CD4-positive, alpha-beta memory T cell (primary cell): ENCODE measurements at regions not wholly inside any gene's neighbourhood (a gene's known extent, or its start where the extent isn't known, plus 50 kb on each side); places are given as distances from the start of the nearest gene placed in this dataset.

ENCODE experiments used
- CTCF ChIA-PET: fragments of 350-600 bp; sonication (Branson Sonifier 250); formaldehyde crosslinking; loops from one replicate; lab custom pipeline; 2021; ENCODE audit warnings: inconsistent platforms; ENCODE audit not compliant: partially characterized antibody; lab: Charles Lee
- POLR2A ChIA-PET: fragments of 350-600 bp; sonication (Branson Sonifier 250); formaldehyde crosslinking; loops from one replicate; lab custom pipeline; 2021; ENCODE audit not compliant: partially characterized antibody; lab: Charles Lee
- DNase-seq, 5 donors: peaks; one replicate each; pipeline versions ENCODE4 v3.0.0 to v3.0.0-alpha.2; 2020 to 2022; ENCODE audit warnings: mixed read lengths in 1 of 5
- H3K27ac ChIP-seq: one replicate; pipeline ENCODE4 v1.7.0; 2013; ENCODE audit warnings: low read depth, low read length
- H3K27me3 ChIP-seq: 2 replicates; pipeline ENCODE4 v1.7.0; 2013; ENCODE audit warnings: mild to moderate bottlenecking, low read length, moderate library complexity; ENCODE audit not compliant: insufficient read depth
- H3K36me3 ChIP-seq: 2 replicates; pipeline ENCODE4 v1.7.0; 2013; ENCODE audit warnings: mild to moderate bottlenecking, low read length, moderate library complexity; ENCODE audit not compliant: insufficient read depth
- H3K4me1 ChIP-seq: 2 replicates; pipeline ENCODE4 v1.7.0; 2013; ENCODE audit warnings: mild to moderate bottlenecking, low read length, moderate library complexity; ENCODE audit not compliant: insufficient read depth
- H3K4me3 ChIP-seq, 2 donors: one replicate each; pipeline ENCODE4 v1.7.0; 2013; ENCODE audit warnings: low read length in 2 of 2, mild to moderate bottlenecking in 1 of 2
- H3K9me3 ChIP-seq, 2 donors: one replicate each; pipeline ENCODE4 v1.7.0; 2013; ENCODE audit warnings: low read length in 2 of 2, control low read depth in 1 of 2; ENCODE audit not compliant: control insufficient read depth in 1 of 2
- H3K27ac Mint-ChIP-seq, 7 donors: one replicate each; pipeline ENCODE4 v1.8.0; 2020 to 2021; ENCODE audit warnings: mixed read lengths in 7 of 7, mild to moderate bottlenecking in 6 of 7, inconsistent platforms in 3 of 7, moderate library complexity in 3 of 7
- H3K27me3 Mint-ChIP-seq, 2 donors: one replicate each; pipeline ENCODE4 v1.8.0; 2020 to 2021; ENCODE audit warnings: mixed read lengths in 2 of 2
- H3K36me3 Mint-ChIP-seq, 2 donors: one replicate each; pipeline ENCODE4 v1.8.0; 2020 to 2021; ENCODE audit warnings: mixed read lengths in 2 of 2, inconsistent platforms in 1 of 2, mild to moderate bottlenecking in 1 of 2
- H3K4me1 Mint-ChIP-seq, 4 donors: one replicate each; pipeline ENCODE4 v1.8.0; 2020 to 2021; ENCODE audit warnings: mixed read lengths in 4 of 4, mild to moderate bottlenecking in 1 of 4
- H3K4me3 Mint-ChIP-seq, 8 donors: one replicate each; pipeline ENCODE4 v1.8.0; 2020 to 2021; ENCODE audit warnings: mixed read lengths in 8 of 8, mild to moderate bottlenecking in 7 of 8, moderate library complexity in 6 of 8, inconsistent platforms in 3 of 8
- H3K9me3 Mint-ChIP-seq, 8 donors: one replicate each; pipeline ENCODE4 v1.8.0; 2020 to 2021; ENCODE audit warnings: mixed read lengths in 8 of 8, mild to moderate bottlenecking in 5 of 8, inconsistent platforms in 3 of 8, moderate library complexity in 1 of 8
- intact Hi-C: fragments of 100-400 bp; cut with micrococcal nuclease; formaldehyde crosslinking; loops from one replicate; pipeline ENCODE4 v1.15.1; 2023

- intact Hi-C loops = no loop called here
- CTCF ChIA-PET = no interaction called here
- H3K9me3 Mint-ChIP-seq = peaks cover 0 to 2% (median 0%) of the 10 kb centered on the region in 8 donors
- H3K4me3 ChIP-seq = no peak overlapping the region
- no peaks in the 10 kb centered on the region for H3K27me3 ChIP-seq
- no peaks in the 10 kb centered on the region for H3K36me3 ChIP-seq
- POLR2A ChIA-PET = no interaction called here
- no peak for DNase-seq
- H3K4me1 Mint-ChIP-seq = peaks cover 0 to 5% (median 0%) of the 10 kb centered on the region in 4 donors
- no peaks in the 10 kb centered on the region for H3K9me3 ChIP-seq
- H3K4me3 Mint-ChIP-seq = no peak overlapping the region
- H3K27ac Mint-ChIP-seq = no peak overlapping the region
- no peak overlapping the region for H3K27ac ChIP-seq
- H3K36me3 Mint-ChIP-seq = no peaks in the 10 kb centered on the region
- no peaks in the 10 kb centered on the region for H3K4me1 ChIP-seq
- H3K27me3 Mint-ChIP-seq = no peaks in the 10 kb centered on the region
Measured at GRCh38 chr4:164359881-164360280, 394.1 kb upstream of the SMIM31 start.

GRCh38 chr4:164368894-164369293 lies 385.0 kb upstream of the SMIM31 start:
- Histone ChIP-seq H3K4me1 (no peaks in the 10 kb centered on the region), H3K9me3 (no peaks in the 10 kb centered on the region), H3K36me3 (no peaks in the 10 kb centered on the region), H3K4me3 (no peak overlapping the region), H3K27me3 (no peaks in the 10 kb centered on the region), H3K27ac (no peak overlapping the region)
- no peaks in the 10 kb centered on the region for H3K36me3 Mint-ChIP-seq
- intact Hi-C loops = no loop called here
- no peak overlapping the region for H3K4me3 Mint-ChIP-seq
- H3K4me1 Mint-ChIP-seq = no peaks in the 10 kb centered on the region
- no peak overlapping the region for H3K27ac Mint-ChIP-seq
- no peaks in the 10 kb centered on the region for H3K27me3 Mint-ChIP-seq
- no peaks in the 10 kb centered on the region for H3K9me3 Mint-ChIP-seq
- no peak for DNase-seq
- ChIA-PET CTCF (no interaction called here), POLR2A (no interaction called here)

- Histone ChIP-seq H3K36me3 (no peaks in the 10 kb centered on the region), H3K27me3 (no peaks in the 10 kb centered on the region), H3K9me3 (no peaks in the 10 kb centered on the region), H3K27ac (no peak overlapping the region), H3K4me3 (no peak overlapping the region), H3K4me1 (no peaks in the 10 kb centered on the region)
- no peak overlapping the region for H3K4me3 Mint-ChIP-seq
- ChIA-PET CTCF (no interaction called here), POLR2A (interaction anchor here (0.6 kb wide), 1 partner anchor 40 kb away, joined by 4 read pairs; no protein-coding TSS in a partner anchor)
- no peak overlapping the region for H3K27ac Mint-ChIP-seq
- intact Hi-C loops = no loop called here
- no peaks in the 10 kb centered on the region for H3K9me3 Mint-ChIP-seq
- H3K4me1 Mint-ChIP-seq = no peaks in the 10 kb centered on the region
- no peaks in the 10 kb centered on the region for H3K27me3 Mint-ChIP-seq
- no peak for DNase-seq
- H3K36me3 Mint-ChIP-seq = no peaks in the 10 kb centered on the region
Measured at GRCh38 chr4:164373021-164373420, 380.9 kb upstream of the SMIM31 start.

- Mint-ChIP-seq H3K27ac (no peak overlapping the region), H3K4me3 (no peak overlapping the region), H3K4me1 (no peaks in the 10 kb centered on the region), H3K36me3 (no peaks in the 10 kb centered on the region), H3K27me3 (peaks cover 4 to 6% of the 10 kb centered on the region in 2 donors), H3K9me3 (peaks cover 0 to 4% (median 0%) of the 10 kb centered on the region in 8 donors)
- Histone ChIP-seq H3K9me3 (no peaks in the 10 kb centered on the region), H3K27me3 (no peaks in the 10 kb centered on the region), H3K36me3 (no peaks in the 10 kb centered on the region), H3K27ac (no peak overlapping the region), H3K4me1 (no peaks in the 10 kb centered on the region), H3K4me3 (no peak overlapping the region)
- POLR2A ChIA-PET = no interaction called here
- intact Hi-C loops = no loop called here
- no peak for DNase-seq
- CTCF ChIA-PET = no interaction called here
Measured at GRCh38 chr4:164377277-164377676, 376.7 kb upstream of the SMIM31 start.

GRCh38 chr4:164378361-164378760 lies 375.6 kb upstream of the SMIM31 start:
- no peak overlapping the region for H3K4me3 Mint-ChIP-seq
- ChIA-PET POLR2A (no interaction called here), CTCF (no interaction called here)
- peaks cover 6 to 10% of the 10 kb centered on the region in 2 donors for H3K27me3 Mint-ChIP-seq
- H3K36me3 ChIP-seq = no peaks in the 10 kb centered on the region
- no peak overlapping the region for H3K27ac ChIP-seq
- H3K9me3 ChIP-seq = no peaks in the 10 kb centered on the region
- no peaks in the 10 kb centered on the region for H3K4me1 ChIP-seq
- intact Hi-C loops = no loop called here
- no peak overlapping the region for H3K27ac Mint-ChIP-seq
- no peaks in the 10 kb centered on the region for H3K27me3 ChIP-seq
- no peak for DNase-seq
- H3K36me3 Mint-ChIP-seq = no peaks in the 10 kb centered on the region
- peaks cover 0 to 6% (median 0%) of the 10 kb centered on the region in 4 donors for H3K4me1 Mint-ChIP-seq
- peaks cover 0 to 4% (median 0%) of the 10 kb centered on the region in 8 donors for H3K9me3 Mint-ChIP-seq
- H3K4me3 ChIP-seq = no peak overlapping the region

- no peak overlapping the region for H3K27ac ChIP-seq
- ChIA-PET CTCF (no interaction called here), POLR2A (no interaction called here)
- no peak for DNase-seq
- intact Hi-C loops = no loop called here
- Mint-ChIP-seq H3K36me3 (no peaks in the 10 kb centered on the region), H3K9me3 (peaks cover 0 to 4% (median 0%) of the 10 kb centered on the region in 8 donors), H3K27me3 (peaks cover 12 to 15% of the 10 kb centered on the region in 2 donors), H3K4me3 (no peak overlapping the region), H3K27ac (no peak overlapping the region), H3K4me1 (peaks cover 0 to 6% (median 0%) of the 10 kb centered on the region in 4 donors)
- H3K4me3 ChIP-seq = no peak overlapping the region
- H3K9me3 ChIP-seq = no peaks in the 10 kb centered on the region
- H3K27me3 ChIP-seq = no peaks in the 10 kb centered on the region
- no peaks in the 10 kb centered on the region for H3K4me1 ChIP-seq
- H3K36me3 ChIP-seq = no peaks in the 10 kb centered on the region
Measured at GRCh38 chr4:164379694-164380093, 374.2 kb upstream of the SMIM31 start.

- Mint-ChIP-seq H3K36me3 (no peaks in the 10 kb centered on the region), H3K9me3 (peaks cover 0 to 6% (median 0%) of the 10 kb centered on the region in 8 donors), H3K4me3 (no peak overlapping the region), H3K27me3 (peaks cover 12 to 18% of the 10 kb centered on the region in 2 donors), H3K4me1 (peaks cover 0 to 6% (median 0%) of the 10 kb centered on the region in 4 donors), H3K27ac (no peak overlapping the region)
- DNase-seq = no peak
- intact Hi-C loops = no loop called here
- Histone ChIP-seq H3K27ac (no peak overlapping the region), H3K4me3 (no peak overlapping the region), H3K9me3 (no peaks in the 10 kb centered on the region), H3K27me3 (no peaks in the 10 kb centered on the region), H3K4me1 (no peaks in the 10 kb centered on the region), H3K36me3 (no peaks in the 10 kb centered on the region)
- CTCF ChIA-PET = no interaction called here
- POLR2A ChIA-PET = no interaction called here
Measured at GRCh38 chr4:164381859-164382258, 372.1 kb upstream of the SMIM31 start.

GRCh38 chr4:164383058-164383357 lies 370.9 kb upstream of the SMIM31 start:
- Histone ChIP-seq H3K4me1 (no peaks in the 10 kb centered on the region), H3K27ac (no peak overlapping the region), H3K27me3 (no peaks in the 10 kb centered on the region), H3K4me3 (no peak overlapping the region), H3K9me3 (no peaks in the 10 kb centered on the region), H3K36me3 (no peaks in the 10 kb centered on the region)
- ChIA-PET POLR2A (no interaction called here), CTCF (no interaction called here)
- Mint-ChIP-seq H3K27me3 (peaks cover 12 to 18% of the 10 kb centered on the region in 2 donors), H3K4me1 (peaks cover 0 to 6% (median 0%) of the 10 kb centered on the region in 4 donors), H3K36me3 (no peaks in the 10 kb centered on the region), H3K4me3 (peak overlapping the region in 1 of 8 donors; percentile 66), H3K9me3 (peaks cover 0 to 6% (median 0%) of the 10 kb centered on the region in 8 donors), H3K27ac (no peak overlapping the region)
- intact Hi-C loops = no loop called here
- no peak for DNase-seq
